Endothelial cell of umbilical vein (primary cell): ENCODE measurements at regions not wholly inside any gene's neighbourhood (a gene's known extent, or its start where the extent isn't known, plus 50 kb on each side); places are given as distances from the start of the nearest gene placed in this dataset.

Source experiments
- BruUV-seq: library from RNA; stranded (reverse); fragments of 400-500 nt; replicated peaks from 2 replicates; lab custom pipeline; 2021; lab: Mats Ljungman, UMichigan
- CTCF ChIA-PET: fragments of 300-600, 350-600 bp; sonication (Branson Sonifier 250); formaldehyde crosslinking; loops from one replicate; lab custom pipeline; 2021; ENCODE audit warnings: antibody characterized with exemption, inconsistent platforms; lab: Charles Lee
- POLR2A ChIA-PET: fragments of 300-600, 350-600 bp; sonication (Branson Sonifier 250); formaldehyde crosslinking; loops from one replicate; lab custom pipeline; 2021; ENCODE audit warnings: antibody characterized with exemption, inconsistent platforms; lab: Charles Lee
- DNase-seq: peaks from one replicate; pipeline ENCODE4 v3.0.0-alpha.2; 2011; ENCODE audit warnings: low read depth, low spot score
- FAIRE-seq: peaks from 2 replicates; lab custom pipeline; 2011; peaks lifted over from hg19 to GRCh38; lab: Jason Lieb, UNC
- H2AFZ ChIP-seq: 2 replicates; pipeline ENCODE4 v1.6.0; 2012; ENCODE audit warnings: low read depth, low read length, control low read depth, inconsistent platforms
- H3K27ac ChIP-seq: 2 replicates; pipeline ENCODE4 v1.5.1; 2011; ENCODE audit warnings: low read depth, mild to moderate bottlenecking, control low read depth, low read length, moderate library complexity; ENCODE audit not compliant: insufficient read depth
- H3K27me3 ChIP-seq, 2 experiments: 2 replicates each; pipeline versions ENCODE4 v1.6.0 to v1.6.1; 2011; ENCODE audit warnings: low read length in 2 of 2, mixed read lengths in 1 of 2; ENCODE audit not compliant: control insufficient read depth in 2 of 2, insufficient read depth in 2 of 2
- H3K36me3 ChIP-seq, 2 experiments: 2 replicates in 1 of 2; 3 replicates in 1 of 2; pipeline ENCODE4 v1.5.1; 2011; ENCODE audit warnings: low read length in 2 of 2, mild to moderate bottlenecking in 1 of 2, moderate library complexity in 1 of 2; ENCODE audit not compliant: control insufficient read depth in 2 of 2, insufficient read depth in 2 of 2; ENCODE audit errors: extremely low read depth in 1 of 2
- H3K4me1 ChIP-seq: 3 replicates; pipeline ENCODE4 v1.5.1; 2011; ENCODE audit warnings: mild to moderate bottlenecking, low read length; ENCODE audit not compliant: control insufficient read depth, insufficient read depth; ENCODE audit errors: extremely low read depth
- H3K4me2 ChIP-seq: 2 replicates; pipeline ENCODE4 v1.6.1; 2011; ENCODE audit warnings: low read length, control low read depth, mixed read lengths; ENCODE audit not compliant: insufficient read depth
- H3K4me3 ChIP-seq, 3 experiments: fragments of 200-600 bp in 1 of 3; sonication (generic), shearing (Covaris generic) in 1 of 3; replicated peaks in 1 of 3; 2 replicates each; pipeline ENCODE4 v1.5.1; 2011 to 2016; ENCODE audit warnings: control low read depth in 3 of 3, low read length in 3 of 3, mild to moderate bottlenecking in 2 of 3, inconsistent platforms in 1 of 3, low read depth in 1 of 3, moderate library complexity in 1 of 3; ENCODE audit not compliant: insufficient read depth in 1 of 3
- H3K79me2 ChIP-seq: 2 replicates; pipeline ENCODE4 v1.6.0; 2012; ENCODE audit warnings: low read length, inconsistent platforms; ENCODE audit not compliant: control insufficient read depth, insufficient read depth
- H3K9ac ChIP-seq: replicated peaks from 2 replicates; pipeline ENCODE3; 2011; ENCODE audit warnings: low read length, control low read depth; ENCODE audit not compliant: insufficient read depth; ENCODE audit errors: extremely low read depth
- H3K9me1 ChIP-seq: replicated peaks from 3 replicates; pipeline ENCODE4 v1.6.0; 2011; ENCODE audit warnings: mild to moderate bottlenecking, low read length; ENCODE audit not compliant: control insufficient read depth, insufficient read depth; ENCODE audit errors: extremely low read depth
- H3K9me3 ChIP-seq: replicated peaks from 2 replicates; pipeline ENCODE4 v1.5.1; 2012; ENCODE audit warnings: low read length, inconsistent platforms; ENCODE audit not compliant: control insufficient read depth, insufficient read depth
- H4K20me1 ChIP-seq: replicated peaks from 2 replicates; pipeline ENCODE3; 2011; ENCODE audit warnings: mild to moderate bottlenecking, low read length; ENCODE audit not compliant: control insufficient read depth, insufficient read depth; ENCODE audit errors: extremely low read depth
- CTCF ChIP-seq, 2 donors: IDR thresholded peaks; 1 replicate in 1 of 2; 2 replicates in 1 of 2; pipeline ENCODE4 v1.5.1; 2011; ENCODE audit warnings: low read length in 2 of 2, mild to moderate bottlenecking in 2 of 2, moderate library complexity in 2 of 2, control low read depth in 1 of 2, inconsistent platforms in 1 of 2, low read depth in 1 of 2; ENCODE audit not compliant: insufficient read depth in 1 of 2; ENCODE audit errors: extremely low read depth in 1 of 2
- POLR2AphosphoS5 ChIP-seq: IDR thresholded peaks from 2 replicates; pipeline ENCODE4 v1.6.1; 2012; ENCODE audit warnings: low read depth, mild to moderate bottlenecking, control low read depth, low read length, moderate library complexity; ENCODE audit not compliant: insufficient read depth
- dilution Hi-C: fragments of 300-500 bp; cut with MboI; formaldehyde crosslinking; loops from one replicate; pipeline ENCODE4 v1.15.0; 2019; ENCODE audit warnings: low sequenced_read_pairs; ENCODE audit not compliant: extremely low pct_ligation_motif_present
- intact Hi-C: fragments of 100-400 bp; cut with micrococcal nuclease; formaldehyde crosslinking; loops from one replicate; pipeline ENCODE4 v1.10.0; 2022

- Histone ChIP-seq H3K9me1 (no peaks in the 10 kb centered on the region), H2AFZ (peak overlapping the region; percentile 2), H3K9ac (no peak overlapping the region), H3K27me3 (peaks cover 6 to 15% of the 10 kb centered on the region in 2 experiments), H3K4me1 (peaks cover 6% of the 10 kb centered on the region), H3K4me2 (no peak overlapping the region), H3K79me2 (no peaks in the 10 kb centered on the region), H4K20me1 (no peaks in the 10 kb centered on the region), H3K4me3 (no peak overlapping the region), H3K27ac (no peak overlapping the region), H3K9me3 (no peaks in the 10 kb centered on the region), H3K36me3 (no peaks in the 10 kb centered on the region)
- dilution Hi-C loops (no loop called here), intact Hi-C loops (loop anchor here (1.0 to 5.0 kb wide), 8 partner anchors 84 to 595 kb away; partner anchors contain the start of gene AJUBA)
- DNase-seq (peak; percentile 77), FAIRE-seq (peak; percentile 98)
- TF ChIP-seq POLR2AphosphoS5 (no peak), CTCF (IDR thresholded peaks at IDR 0.05; ENCODE audit: extremely low read depth in 1 of 2, insufficient read depth in 1 of 2, low read depth in 1 of 2, low read length in 2 of 2) (peak; percentile 68 to 70)
- no TSS peak for BruUV-seq
- ChIA-PET CTCF (interaction anchor here (1.0 to 5.1 kb wide), 12 partner anchors 12 to 599 kb away, joined by 3 to 82 read pairs (median 6); no protein-coding TSS in a partner anchor), POLR2A (no interaction called here)
These were observed 201.9 kb downstream of the DAD1 start for GRCh38 chr14:22386924-22387775.
